ENCODE measurements at regions not wholly inside any gene's neighbourhood (a gene's known extent, or its start where the extent isn't known, plus 50 kb on each side); places are given as distances from the start of the nearest gene placed in this dataset.

DNA sequence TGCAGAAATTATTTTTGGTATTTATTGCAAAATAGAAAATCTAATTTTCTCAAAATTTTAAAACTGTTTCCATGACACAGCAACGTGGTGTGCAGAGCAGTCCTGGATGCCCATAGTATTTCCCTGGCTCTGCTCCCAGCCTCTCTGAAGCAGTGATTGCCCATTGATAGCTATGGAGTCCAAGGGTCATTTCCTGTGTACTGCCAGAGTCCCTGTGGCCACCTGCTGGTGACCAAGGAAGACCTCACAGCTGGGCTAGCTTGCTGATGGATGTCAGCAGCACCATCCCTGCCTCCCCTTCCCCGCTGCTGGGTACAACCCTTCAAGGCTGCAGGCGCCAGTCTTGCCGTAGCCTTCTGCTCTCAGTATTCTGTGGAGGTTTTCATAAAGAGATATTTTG lies 184.1 kb downstream of the DIRAS2 start:
- intact Hi-C loops (cut with micrococcal nuclease) = no loop called here
- Mint-ChIP-seq H3K36me3 (no peaks in the 10 kb centered on the region), H3K4me3 (no peak overlapping the region), H3K4me1 (no peaks in the 10 kb centered on the region), H3K9me3 (peaks cover 0 to 18% (median 3%) of the 10 kb centered on the region in 7 donors), H3K27me3 (ENCODE audit: low read depth in 3 of 3) (peaks cover 2 to 11% (median 4%) of the 10 kb centered on the region in 3 donors), H3K27ac (no peak overlapping the region)
- Histone ChIP-seq H4K20me1 (ENCODE audit: insufficient read depth, low read length) (no peaks in the 10 kb centered on the region), H3K9ac (ENCODE audit: insufficient read depth, low read length, poor library complexity, severe bottlenecking) (no peak overlapping the region), H3K4me1 (ENCODE audit: control insufficient read depth in 1 of 2, insufficient read depth in 2 of 2, low read length in 2 of 2) (no peaks in the 10 kb centered on the region), H3K79me2 (ENCODE audit: insufficient read depth, low read length) (no peaks in the 10 kb centered on the region), H2AFZ (ENCODE audit: insufficient read depth, low read depth, low read length, poor library complexity, severe bottlenecking) (no peak overlapping the region), H3K27me3 (ENCODE audit: control insufficient read depth in 2 of 2, insufficient read depth in 2 of 2, low read length in 2 of 2) (no peaks in the 10 kb centered on the region), H3K36me3 (replicated peaks in 1 of 2; ENCODE audit: control insufficient read depth in 1 of 2, insufficient read depth in 2 of 2, low read length in 2 of 2) (no peaks in the 10 kb centered on the region), H3K4me2 (replicated peaks; ENCODE audit: extremely low read depth, low read length, poor library complexity, severe bottlenecking) (no peak overlapping the region), H3K9me3 (replicated peaks in 1 of 2; ENCODE audit: control insufficient read depth in 1 of 2, insufficient read depth in 1 of 2, low read length in 2 of 2) (no peaks in the 10 kb centered on the region), H3K27ac (ENCODE audit: low read depth in 1 of 2, low read length in 2 of 2) (no peak overlapping the region), H3K4me3 (replicated peaks in 1 of 3; ENCODE audit: low read depth in 2 of 3, low read length in 3 of 3) (no peak overlapping the region)
- TF ChIP-seq, protein P1, sequence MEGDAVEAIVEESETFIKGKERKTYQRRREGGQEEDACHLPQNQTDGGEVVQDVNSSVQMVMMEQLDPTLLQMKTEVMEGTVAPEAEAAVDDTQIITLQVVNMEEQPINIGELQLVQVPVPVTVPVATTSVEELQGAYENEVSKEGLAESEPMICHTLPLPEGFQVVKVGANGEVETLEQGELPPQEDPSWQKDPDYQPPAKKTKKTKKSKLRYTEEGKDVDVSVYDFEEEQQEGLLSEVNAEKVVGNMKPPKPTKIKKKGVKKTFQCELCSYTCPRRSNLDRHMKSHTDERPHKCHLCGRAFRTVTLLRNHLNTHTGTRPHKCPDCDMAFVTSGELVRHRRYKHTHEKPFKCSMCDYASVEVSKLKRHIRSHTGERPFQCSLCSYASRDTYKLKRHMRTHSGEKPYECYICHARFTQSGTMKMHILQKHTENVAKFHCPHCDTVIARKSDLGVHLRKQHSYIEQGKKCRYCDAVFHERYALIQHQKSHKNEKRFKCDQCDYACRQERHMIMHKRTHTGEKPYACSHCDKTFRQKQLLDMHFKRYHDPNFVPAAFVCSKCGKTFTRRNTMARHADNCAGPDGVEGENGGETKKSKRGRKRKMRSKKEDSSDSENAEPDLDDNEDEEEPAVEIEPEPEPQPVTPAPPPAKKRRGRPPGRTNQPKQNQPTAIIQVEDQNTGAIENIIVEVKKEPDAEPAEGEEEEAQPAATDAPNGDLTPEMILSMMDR (IDR thresholded peaks at IDR 0.05) = no peak
- no peak for DNase-seq
- WGBS (ENCODE audit: insufficient coverage) = 80% methylated on average over 1 of the region's 4 CpGs

DNA sequence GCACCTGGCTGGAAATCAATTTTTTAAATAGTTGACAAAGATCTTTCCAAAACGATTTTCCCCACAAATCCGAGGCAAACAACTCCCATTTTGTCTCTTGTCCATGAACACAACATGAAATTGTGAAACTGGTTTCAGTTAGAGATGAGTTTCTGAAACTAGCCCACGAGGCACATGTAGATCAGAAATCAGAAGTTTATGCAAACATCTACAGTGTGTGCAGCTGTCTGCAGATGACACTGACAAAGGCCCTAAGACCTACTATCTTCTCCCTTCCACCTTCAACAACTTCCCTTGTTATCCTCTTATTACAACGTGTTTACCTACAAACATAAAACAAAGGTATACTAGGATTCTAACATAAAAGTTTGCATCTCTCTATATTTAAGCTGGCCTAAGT lies 183.3 kb downstream of the DIRAS2 start:
- Mint-ChIP-seq H3K27ac (no peak overlapping the region), H3K36me3 (no peaks in the 10 kb centered on the region), H3K9me3 (peaks cover 0 to 20% (median 3%) of the 10 kb centered on the region in 7 donors), H3K4me1 (no peaks in the 10 kb centered on the region), H3K4me3 (no peak overlapping the region), H3K27me3 (ENCODE audit: low read depth in 3 of 3) (peaks cover 2 to 11% (median 4%) of the 10 kb centered on the region in 3 donors)
- DNase-seq = no peak
- no peaks in the 10 kb centered on the region for H3K27me3 ChIP-seq (ENCODE audit: control insufficient read depth in 2 of 2, insufficient read depth in 2 of 2, low read length in 2 of 2)
- H4K20me1 ChIP-seq (ENCODE audit: insufficient read depth, low read length) = no peaks in the 10 kb centered on the region
- no peaks in the 10 kb centered on the region for H3K79me2 ChIP-seq (ENCODE audit: insufficient read depth, low read length)
- H3K36me3 ChIP-seq (replicated peaks in 1 of 2; ENCODE audit: control insufficient read depth in 1 of 2, insufficient read depth in 2 of 2, low read length in 2 of 2) = no peaks in the 10 kb centered on the region
- no peak overlapping the region for H3K27ac ChIP-seq (ENCODE audit: low read depth in 1 of 2, low read length in 2 of 2)
- H3K9ac ChIP-seq (ENCODE audit: insufficient read depth, low read length, poor library complexity, severe bottlenecking) = no peak overlapping the region
- TF ChIP-seq, protein P1 (IDR thresholded peaks at IDR 0.05) = no peak
- intact Hi-C loops (cut with micrococcal nuclease) = no loop called here
- no peaks in the 10 kb centered on the region for H3K4me1 ChIP-seq (ENCODE audit: control insufficient read depth in 1 of 2, insufficient read depth in 2 of 2, low read length in 2 of 2)
- no peak overlapping the region for H2AFZ ChIP-seq (ENCODE audit: insufficient read depth, low read depth, low read length, poor library complexity, severe bottlenecking)
- WGBS (ENCODE audit: insufficient coverage) = no CpG with 5 or more reads among the region's 4 CpGs
- no peak overlapping the region for H3K4me3 ChIP-seq (replicated peaks in 1 of 3; ENCODE audit: low read depth in 2 of 3, low read length in 3 of 3)
- no peak overlapping the region for H3K4me2 ChIP-seq (replicated peaks; ENCODE audit: extremely low read depth, low read length, poor library complexity, severe bottlenecking)
- no peaks in the 10 kb centered on the region for H3K9me3 ChIP-seq (replicated peaks in 1 of 2; ENCODE audit: control insufficient read depth in 1 of 2, insufficient read depth in 1 of 2, low read length in 2 of 2)
